Peyer's patch (tissue), 4 donors: ENCODE measurements at regions not wholly inside any gene's neighbourhood (a gene's known extent, or its start where the extent isn't known, plus 50 kb on each side); places are given as distances from the start of the nearest gene placed in this dataset.

Experiments
- POLR2A ChIP-seq, 2 donors: fragments of 450-650 bp; IDR thresholded peaks; one replicate each; pipeline ENCODE4 v1.5.1; 2017; ENCODE audit warnings: antibody characterized with exemption in 2 of 2, mild to moderate bottlenecking in 2 of 2, moderate library complexity in 2 of 2
- TF ChIP-seq, protein P1 (sequence below), 6 experiments: fragments of 450-650 bp in 4 of 6; fragments of 200-600 bp in 2 of 6; sonication (generic) in 1 of 6; IDR thresholded peaks; one replicate each; pipeline ENCODE4 v1.5.1; 2017 to 2019; ENCODE audit warnings: antibody characterized with exemption in 6 of 6, mild to moderate bottlenecking in 3 of 6, moderate library complexity in 1 of 6

DNA sequence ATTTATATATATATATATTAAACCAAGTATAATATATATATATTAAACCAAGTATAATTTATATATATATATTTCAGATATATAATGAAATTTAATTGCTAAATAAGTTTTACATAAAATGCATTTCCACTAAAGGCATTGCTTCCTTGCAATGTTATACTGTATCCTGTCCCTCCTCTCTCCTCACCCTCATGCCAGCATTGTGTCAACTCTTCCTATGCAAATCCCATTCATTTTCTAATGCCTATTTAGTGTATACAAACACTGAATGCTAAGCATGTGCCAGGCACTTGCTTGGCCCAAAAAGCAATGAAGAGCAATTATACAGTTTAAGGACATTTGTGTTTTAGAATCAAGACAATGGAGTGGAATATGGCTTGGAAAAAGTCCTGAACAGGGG lies 71.7 kb upstream of the PRMT6 start:
- TF ChIP-seq, protein P1, sequence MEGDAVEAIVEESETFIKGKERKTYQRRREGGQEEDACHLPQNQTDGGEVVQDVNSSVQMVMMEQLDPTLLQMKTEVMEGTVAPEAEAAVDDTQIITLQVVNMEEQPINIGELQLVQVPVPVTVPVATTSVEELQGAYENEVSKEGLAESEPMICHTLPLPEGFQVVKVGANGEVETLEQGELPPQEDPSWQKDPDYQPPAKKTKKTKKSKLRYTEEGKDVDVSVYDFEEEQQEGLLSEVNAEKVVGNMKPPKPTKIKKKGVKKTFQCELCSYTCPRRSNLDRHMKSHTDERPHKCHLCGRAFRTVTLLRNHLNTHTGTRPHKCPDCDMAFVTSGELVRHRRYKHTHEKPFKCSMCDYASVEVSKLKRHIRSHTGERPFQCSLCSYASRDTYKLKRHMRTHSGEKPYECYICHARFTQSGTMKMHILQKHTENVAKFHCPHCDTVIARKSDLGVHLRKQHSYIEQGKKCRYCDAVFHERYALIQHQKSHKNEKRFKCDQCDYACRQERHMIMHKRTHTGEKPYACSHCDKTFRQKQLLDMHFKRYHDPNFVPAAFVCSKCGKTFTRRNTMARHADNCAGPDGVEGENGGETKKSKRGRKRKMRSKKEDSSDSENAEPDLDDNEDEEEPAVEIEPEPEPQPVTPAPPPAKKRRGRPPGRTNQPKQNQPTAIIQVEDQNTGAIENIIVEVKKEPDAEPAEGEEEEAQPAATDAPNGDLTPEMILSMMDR (IDR thresholded peaks at IDR 0.05) = no peak
- TF ChIP-seq POLR2A (IDR thresholded peaks at IDR 0.05) = no peak
